ENCODE measurements at regions not wholly inside any gene's neighbourhood (a gene's known extent, or its start where the extent isn't known, plus 50 kb on each side); places are given as distances from the start of the nearest gene placed in this dataset.

DNA sequence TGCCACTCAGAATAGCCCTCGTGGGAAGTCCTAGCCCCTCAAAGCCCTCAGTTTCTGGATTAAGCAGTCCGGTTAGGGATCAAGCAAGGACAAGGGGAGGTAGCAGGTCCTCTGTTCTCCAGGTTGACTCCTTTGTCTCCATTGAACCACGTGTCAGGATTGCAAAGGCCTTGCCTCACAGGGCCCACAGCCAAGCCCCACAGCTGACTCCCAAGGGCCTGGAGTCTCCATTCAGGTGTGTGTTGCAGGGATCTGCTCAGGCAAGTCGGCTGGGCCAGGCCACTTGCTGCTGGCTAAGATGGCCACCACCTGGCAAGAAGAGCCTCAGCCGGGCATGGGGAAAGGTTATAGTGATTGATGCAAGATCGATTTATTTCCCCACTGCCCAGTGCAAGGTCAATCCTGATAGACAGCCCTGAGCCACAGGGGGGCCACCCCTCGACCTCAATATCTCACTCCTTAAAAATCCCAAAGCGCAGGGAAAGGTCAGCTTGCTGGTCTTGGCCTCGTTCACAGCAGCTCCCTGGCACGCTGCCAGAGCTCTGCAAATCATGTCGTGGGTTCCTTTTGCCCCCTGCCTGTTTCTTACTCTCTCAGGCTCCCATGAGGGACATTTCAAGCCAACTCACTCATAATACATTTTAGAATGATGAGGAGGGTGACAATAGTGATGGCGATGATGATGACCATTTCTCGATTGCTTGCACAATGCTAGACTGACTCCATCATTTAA is 75.9 kb downstream of the EDN3 start:
- Histone ChIP-seq H3K56ac (ENCODE audit: extremely low read depth, insufficient read depth, low read length) (no peak overlapping the region), H4K8ac (ENCODE audit: low read depth in 2 of 2, low read length in 2 of 2) (no peak overlapping the region), H3K4me1 (ENCODE audit: control insufficient read depth, insufficient read depth, low read length) (no peaks in the 10 kb centered on the region), H2AK9ac (replicated peaks; ENCODE audit: low read depth, low read length, poor library complexity) (no peak overlapping the region), H4K91ac (ENCODE audit: insufficient read depth, low read depth, low read length) (no peak overlapping the region), H2AK5ac (ENCODE audit: low read depth, low read length) (no peak overlapping the region), H3K79me1 (ENCODE audit: low read depth in 1 of 2, low read length in 2 of 2) (no peaks in the 10 kb centered on the region), H3K9me1 (ENCODE audit: insufficient read depth, low read length) (no peaks in the 10 kb centered on the region), H3K18ac (ENCODE audit: low read depth, low read length) (no peak overlapping the region), H3K23ac (ENCODE audit: low read depth, low read length) (no peak overlapping the region), H2BK5ac (ENCODE audit: low read depth, low read length, poor library complexity, severe bottlenecking) (no peak overlapping the region), H2BK20ac (ENCODE audit: low read depth, low read length) (no peak overlapping the region), H4K5ac (ENCODE audit: low read depth, low read length) (no peak overlapping the region), H2BK120ac (ENCODE audit: low read depth, low read length) (no peak overlapping the region), H3K27me3 (ENCODE audit: control insufficient read depth, insufficient read depth, low read length) (no peaks in the 10 kb centered on the region), H3K9ac (ENCODE audit: low read depth, low read length) (no peak overlapping the region), H4K20me1 (ENCODE audit: insufficient read depth, low read length) (no peaks in the 10 kb centered on the region), H3K36me3 (ENCODE audit: control insufficient read depth, insufficient read depth, low read length) (no peaks in the 10 kb centered on the region), H3K4me3 (ENCODE audit: insufficient read depth, low read depth, low read length) (no peak overlapping the region), H2AFZ (replicated peaks; ENCODE audit: low read length, poor library complexity) (no peak overlapping the region), H3K14ac (replicated peaks; ENCODE audit: low read depth, low read length) (no peak overlapping the region), H2BK15ac (ENCODE audit: low read depth, low read length) (no peak overlapping the region), H3K4ac (ENCODE audit: low read depth, low read length) (no peak overlapping the region), H3K27ac (ENCODE audit: insufficient read depth, low read length) (no peak overlapping the region), H3K9me3 (ENCODE audit: control insufficient read depth, insufficient read depth, low read length) (no peaks in the 10 kb centered on the region; the same call in 1 of the 2 replicates), H3K4me2 (ENCODE audit: low read depth, low read length) (no peak overlapping the region)
- dilution Hi-C loops (cut with HindIII; ENCODE audit: low sequenced_read_pairs, unreplicated experiment) (no loop called here), intact Hi-C loops (cut with micrococcal nuclease) (no loop called here), in situ Hi-C loops (cut with MboI; ENCODE audit: low sequenced_read_pairs) (no loop called here)
- DNase-seq (no peak), ATAC-seq (ENCODE audit: low read depth) (no peak)
- CTCF ChIA-PET, result no interaction called here
- POLR2A ChIA-PET (ENCODE audit: unreplicated experiment), result no interaction called here
- TF ChIP-seq MAZ (IDR thresholded peaks at IDR 0.05; ENCODE audit: borderline replicate concordance, low read depth, low read length) (no peak), RFX5 (IDR thresholded peaks at IDR 0.05; ENCODE audit: low read depth, low read length) (no peak), RAD21 (IDR thresholded peaks at IDR 0.05; ENCODE audit: low read length) (no peak), FOS (IDR thresholded peaks at IDR 0.05; ENCODE audit: low read depth, low read length) (no peak), ELK1 (IDR thresholded peaks at IDR 0.05; ENCODE audit: borderline replicate concordance, low read depth, low read length) (no peak)
- no TSS peak for BruUV-seq (replicated peaks)
- WGBS, 2 experiments (ENCODE audit: extremely low coverage in 2 of 2, insufficient read length in 1 of 2), result 60% methylated on average over 1 of the region's 13 CpGs; no CpG with 5 or more reads in 1 of the 2 experiments
